Heart left ventricle (tissue), 13 donors: ENCODE measurements at regions not wholly inside any gene's neighbourhood (a gene's known extent, or its start where the extent isn't known, plus 50 kb on each side); places are given as distances from the start of the nearest gene placed in this dataset.

Source experiments
- POLR2A ChIP-seq, 2 donors: fragments of 450-650 bp; IDR thresholded peaks; one replicate each; pipeline ENCODE4 v1.6.1; 2017; ENCODE audit warnings: antibody characterized with exemption in 2 of 2, mild to moderate bottlenecking in 2 of 2, moderate library complexity in 2 of 2
- TF ChIP-seq, protein P1 (sequence below), 12 donors: fragments of 200-600 bp; sonication (generic) in 4 of 12; IDR thresholded peaks; one replicate each; pipeline versions ENCODE4 v1.5.0 to v1.8.0; 2018 to 2022; ENCODE audit warnings: antibody characterized with exemption in 12 of 12, mild to moderate bottlenecking in 5 of 12
- donor health status: ischemic (EF 13 %, LVEDD 7.1; RV severe dilation, severe dysfunction).
- donor health status: DM: no; HTN: yes; CAD: no.
- donor health status: DM: no; HTN: no; CAD: no.
- donor health status: ischemic (EF 25% LVEDD 6.9; RV normal size, moderate dysfunction).
- donor health status: ischemic (EF 25% LVEDD 5.7; RV mildly dilated, moderate dysfunction).
- donor health status: ischemic (EF 35%, LVEDD 5.7; RV mildly dilated, moderate dysfunction).
- donor health status: nonischemic (EF 11% LVEDD 7.7; RV severe dilation, severe dysfunction).
- donor health status: DM: yes; HTN: yes; CAD: no.
- donor health status: PGD.
- donor health status: ischemic (EF 29% LVEDD 5.4; RV normal size, mild dysfunction).
- donor health status: nonischemic (EF 23%, LVEDD 6.1; RV moderate dilation, normal function).

DNA sequence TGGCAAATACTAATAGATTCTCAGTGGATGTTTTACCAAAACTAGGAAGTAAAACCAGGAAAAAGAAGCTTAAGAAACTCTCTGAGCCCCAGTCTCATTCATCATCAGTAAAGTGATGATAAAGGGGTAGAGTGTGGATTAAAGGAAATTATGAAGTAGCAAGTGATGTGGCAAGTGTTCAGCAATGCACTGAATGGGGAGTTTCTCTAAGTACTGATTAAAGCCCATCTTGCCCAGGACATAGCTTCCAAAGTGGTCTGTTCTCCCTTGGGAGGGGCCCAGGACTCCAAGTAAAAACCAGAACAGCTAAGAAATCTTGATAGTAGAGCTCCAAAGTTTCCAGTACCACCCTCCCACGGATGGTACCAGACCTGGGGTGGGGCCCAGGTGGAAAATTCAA, 137.3 kb downstream of the WNT5A start:
- TF ChIP-seq, protein P1, sequence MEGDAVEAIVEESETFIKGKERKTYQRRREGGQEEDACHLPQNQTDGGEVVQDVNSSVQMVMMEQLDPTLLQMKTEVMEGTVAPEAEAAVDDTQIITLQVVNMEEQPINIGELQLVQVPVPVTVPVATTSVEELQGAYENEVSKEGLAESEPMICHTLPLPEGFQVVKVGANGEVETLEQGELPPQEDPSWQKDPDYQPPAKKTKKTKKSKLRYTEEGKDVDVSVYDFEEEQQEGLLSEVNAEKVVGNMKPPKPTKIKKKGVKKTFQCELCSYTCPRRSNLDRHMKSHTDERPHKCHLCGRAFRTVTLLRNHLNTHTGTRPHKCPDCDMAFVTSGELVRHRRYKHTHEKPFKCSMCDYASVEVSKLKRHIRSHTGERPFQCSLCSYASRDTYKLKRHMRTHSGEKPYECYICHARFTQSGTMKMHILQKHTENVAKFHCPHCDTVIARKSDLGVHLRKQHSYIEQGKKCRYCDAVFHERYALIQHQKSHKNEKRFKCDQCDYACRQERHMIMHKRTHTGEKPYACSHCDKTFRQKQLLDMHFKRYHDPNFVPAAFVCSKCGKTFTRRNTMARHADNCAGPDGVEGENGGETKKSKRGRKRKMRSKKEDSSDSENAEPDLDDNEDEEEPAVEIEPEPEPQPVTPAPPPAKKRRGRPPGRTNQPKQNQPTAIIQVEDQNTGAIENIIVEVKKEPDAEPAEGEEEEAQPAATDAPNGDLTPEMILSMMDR (IDR thresholded peaks at IDR 0.05) = no peak
- no peak for TF ChIP-seq POLR2A (IDR thresholded peaks at IDR 0.05)
